Renal pelvis (tissue), 1 donor: ENCODE measurements at regions not wholly inside any gene's neighbourhood (a gene's known extent, or its start where the extent isn't known, plus 50 kb on each side); places are given as distances from the start of the nearest gene placed in this dataset.
"Not testable (repeated sequence)": the region's sequence is repeated elsewhere in the genome, so short reads cannot be mapped to it uniquely, and the experiment has no call there.

Experiments used
- DNase-seq: peaks from one replicate; pipeline ENCODE4 v3.0.0-alpha.2; 2013

- DNase-seq, result no peak
Observed at GRCh38 chr4:186814535-186815070, 90.9 kb upstream of the FAT1 start.

- no peak for DNase-seq
Observed at GRCh38 chr4:186819342-186820086, 95.9 kb upstream of the FAT1 start.

GRCh38 chr4:186820391-186820891 lies 96.8 kb upstream of the FAT1 start:
- no peak for DNase-seq

- no peak for DNase-seq
Observed at GRCh38 chr4:186823989-186824388, 100.3 kb upstream of the FAT1 start.

GRCh38 chr4:186825069-186825468 lies 101.4 kb upstream of the FAT1 start:
- no peak for DNase-seq

- no peak for DNase-seq
Observed at GRCh38 chr4:186826006-186826405, 102.3 kb upstream of the FAT1 start.

GRCh38 chr4:186826846-186827533 lies 103.3 kb upstream of the FAT1 start:
- DNase-seq, result no peak

GRCh38 chr4:186827534-186827897 lies 103.9 kb upstream of the FAT1 start:
- DNase-seq, result no peak

- DNase-seq, result no peak
Observed at GRCh38 chr4:186829097-186829496, 105.4 kb upstream of the FAT1 start.

GRCh38 chr4:186829740-186830449 lies 106.2 kb upstream of the FAT1 start:
- no peak for DNase-seq

- DNase-seq, result no peak
Observed at GRCh38 chr4:186831574-186831973, 107.9 kb upstream of the FAT1 start.

GRCh38 chr4:186832906-186833305 lies 109.2 kb upstream of the FAT1 start:
- DNase-seq, result no peak

- not testable (repeated sequence) for DNase-seq
Observed at GRCh38 chr4:186837463-186837862, 113.8 kb upstream of the FAT1 start.

- DNase-seq, result no peak
Observed at GRCh38 chr4:186838295-186838694, 114.6 kb upstream of the FAT1 start.

GRCh38 chr4:186839122-186840037 lies 115.7 kb upstream of the FAT1 start:
- no peak for DNase-seq

GRCh38 chr4:186840222-186840701 lies 116.6 kb upstream of the FAT1 start:
- no peak for DNase-seq

GRCh38 chr4:186840771-186841301 lies 117.2 kb upstream of the FAT1 start:
- no peak for DNase-seq

- no peak for DNase-seq
Observed at GRCh38 chr4:186844059-186844681, 120.5 kb upstream of the FAT1 start.

- DNase-seq, result no peak
Observed at GRCh38 chr4:186845137-186845842, 121.6 kb upstream of the FAT1 start.

GRCh38 chr4:186846426-186846825 lies 122.8 kb upstream of the FAT1 start:
- no peak for DNase-seq
